ENCODE measurements at regions not wholly inside any gene's neighbourhood (a gene's known extent, or its start where the extent isn't known, plus 50 kb on each side); places are given as distances from the start of the nearest gene placed in this dataset.

- DNase-seq (ENCODE audit: low read depth) = no peak
- H3K4me3 ChIP-seq (ENCODE audit: low read depth, low read length) = no peak overlapping the region
- no peak for TF ChIP-seq CTCF (IDR thresholded peaks at IDR 0.05; ENCODE audit: control insufficient read depth, extremely low read depth, insufficient read depth)
These were observed 112.4 kb upstream of the SLC38A4 start for GRCh38 chr12:46938071-46938678.

GRCh38 chr12:46941981-46942380 is 116.2 kb upstream of the SLC38A4 start:
- no peak for TF ChIP-seq CTCF (IDR thresholded peaks at IDR 0.05; ENCODE audit: control insufficient read depth, extremely low read depth, insufficient read depth)
- no peak overlapping the region for H3K4me3 ChIP-seq (ENCODE audit: low read depth, low read length)
- DNase-seq (ENCODE audit: low read depth) = no peak

- no peak for DNase-seq (ENCODE audit: low read depth)
- no peak overlapping the region for H3K4me3 ChIP-seq (ENCODE audit: low read depth, low read length)
- no peak for TF ChIP-seq CTCF (IDR thresholded peaks at IDR 0.05; ENCODE audit: control insufficient read depth, extremely low read depth, insufficient read depth)
These were observed 116.8 kb upstream of the SLC38A4 start for GRCh38 chr12:46942579-46942978.

GRCh38 chr12:46944088-46944487 is 118.3 kb upstream of the SLC38A4 start:
- DNase-seq (ENCODE audit: low read depth) = peak; percentile 23
- H3K4me3 ChIP-seq (ENCODE audit: low read depth, low read length) = no peak overlapping the region
- peak; percentile 38 for TF ChIP-seq CTCF (IDR thresholded peaks at IDR 0.05; ENCODE audit: control insufficient read depth, extremely low read depth, insufficient read depth)

- H3K4me3 ChIP-seq (ENCODE audit: low read depth, low read length) = no peak overlapping the region
- no peak for DNase-seq (ENCODE audit: low read depth)
- no peak for TF ChIP-seq CTCF (IDR thresholded peaks at IDR 0.05; ENCODE audit: control insufficient read depth, extremely low read depth, insufficient read depth)
These were observed 119.0 kb upstream of the SLC38A4 start for GRCh38 chr12:46944771-46945170.

- no peak for DNase-seq (ENCODE audit: low read depth)
- no peak for TF ChIP-seq CTCF (IDR thresholded peaks at IDR 0.05; ENCODE audit: control insufficient read depth, extremely low read depth, insufficient read depth)
- no peak overlapping the region for H3K4me3 ChIP-seq (ENCODE audit: low read depth, low read length)
These were observed 119.8 kb upstream of the SLC38A4 start for GRCh38 chr12:46945591-46945990.

- TF ChIP-seq CTCF (IDR thresholded peaks at IDR 0.05; ENCODE audit: control insufficient read depth, extremely low read depth, insufficient read depth) = no peak
- DNase-seq (ENCODE audit: low read depth) = no peak
- H3K4me3 ChIP-seq (ENCODE audit: low read depth, low read length) = no peak overlapping the region
These were observed 120.3 kb upstream of the SLC38A4 start for GRCh38 chr12:46946137-46946536.
